NCI-H2196 treated with DMSO at 0.1 percent for 48 hours (cell line): ENCODE measurements at regions not wholly inside any gene's neighbourhood (a gene's known extent, or its start where the extent isn't known, plus 50 kb on each side); places are given as distances from the start of the nearest gene placed in this dataset.

ENCODE experiments used
- DNase-seq: peaks from one replicate; lab custom pipeline; 2025; ENCODE audit not compliant: unreplicated experiment; lab: John Stamatoyannopoulos, UW

DNA sequence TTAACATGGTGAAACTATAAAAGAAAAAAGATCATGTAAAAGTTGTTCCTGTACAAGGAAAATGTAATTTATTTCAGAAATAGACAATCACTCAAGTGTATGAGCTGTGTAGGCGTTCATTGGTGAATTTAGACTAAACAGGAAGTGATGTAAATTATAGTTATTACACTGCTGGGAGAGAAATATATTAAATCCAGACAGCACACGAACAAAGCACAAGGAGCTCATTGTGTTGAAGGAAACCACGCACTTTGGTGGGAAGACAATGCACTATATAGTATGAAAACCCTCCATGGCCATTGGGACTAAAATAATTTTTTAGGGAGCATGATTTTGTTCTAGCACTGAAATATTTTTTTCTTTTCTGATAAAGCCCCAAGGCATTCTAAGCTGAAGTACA lies 450.5 kb downstream of the KLF12 start:
- no peak for DNase-seq

DNA sequence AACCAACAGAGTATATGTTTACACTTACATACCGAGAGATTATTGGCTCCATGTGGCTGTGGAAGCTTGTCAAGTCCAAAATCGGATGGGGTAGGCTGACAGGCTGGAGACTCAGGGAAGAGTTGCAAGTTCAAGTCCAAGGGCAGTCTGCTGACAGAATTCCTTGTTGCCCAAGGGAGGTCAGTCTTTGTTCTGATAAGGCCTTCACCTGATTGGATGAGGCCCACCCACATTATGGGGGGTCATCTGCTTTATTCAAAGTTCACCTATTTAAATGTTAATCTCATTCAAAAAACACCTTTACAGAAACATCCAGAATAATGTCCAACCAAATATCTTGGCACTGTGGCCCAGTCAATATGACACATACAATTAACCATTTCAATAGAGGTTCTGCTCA lies 452.4 kb downstream of the KLF12 start:
- DNase-seq = no peak

DNA sequence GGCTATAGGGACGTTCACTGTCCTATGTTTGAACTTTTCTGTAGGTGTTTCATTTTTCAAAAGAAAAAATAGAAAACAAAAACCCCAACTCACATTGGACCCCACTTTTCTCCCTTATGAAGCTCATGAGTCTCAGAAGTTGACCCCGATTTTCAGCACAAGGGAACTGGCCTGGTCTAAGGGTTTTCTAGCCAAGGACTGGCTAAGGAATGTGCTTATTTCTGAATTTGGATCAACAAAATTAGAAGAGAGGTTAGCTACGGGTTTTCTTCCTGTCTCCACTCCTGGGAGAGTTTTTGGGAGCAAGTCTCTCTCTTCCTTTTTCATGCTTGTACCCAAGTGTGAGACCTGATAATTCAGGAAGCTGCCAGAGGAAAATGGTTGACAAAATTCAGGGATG lies 453.2 kb downstream of the KLF12 start:
- no peak for DNase-seq

DNA sequence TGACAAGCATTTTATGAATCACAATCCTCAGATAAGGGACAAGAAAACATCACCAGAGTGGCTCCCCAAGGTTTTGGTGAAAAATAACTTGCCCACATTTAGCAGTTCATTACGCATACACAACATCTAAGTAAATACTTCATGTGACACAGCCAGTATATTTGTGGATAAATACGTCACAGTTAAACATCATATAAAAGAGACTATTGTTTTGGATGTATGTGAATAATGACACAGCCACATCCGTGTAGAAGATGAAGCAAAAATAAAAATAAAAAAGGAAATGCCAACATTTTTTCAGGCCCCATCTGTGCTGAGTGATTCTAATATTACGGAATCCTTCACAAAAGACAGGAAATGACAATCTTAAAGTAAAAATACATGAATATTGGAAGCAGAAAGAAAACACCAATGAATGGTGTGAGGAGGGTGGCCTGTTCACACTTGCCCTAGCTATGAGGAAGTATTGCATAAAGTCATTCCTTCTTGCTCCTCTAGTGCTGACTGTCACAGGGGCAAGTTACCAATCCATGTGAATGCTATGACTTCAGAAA lies 457.1 kb downstream of the KLF12 start:
- no peak for DNase-seq

DNA sequence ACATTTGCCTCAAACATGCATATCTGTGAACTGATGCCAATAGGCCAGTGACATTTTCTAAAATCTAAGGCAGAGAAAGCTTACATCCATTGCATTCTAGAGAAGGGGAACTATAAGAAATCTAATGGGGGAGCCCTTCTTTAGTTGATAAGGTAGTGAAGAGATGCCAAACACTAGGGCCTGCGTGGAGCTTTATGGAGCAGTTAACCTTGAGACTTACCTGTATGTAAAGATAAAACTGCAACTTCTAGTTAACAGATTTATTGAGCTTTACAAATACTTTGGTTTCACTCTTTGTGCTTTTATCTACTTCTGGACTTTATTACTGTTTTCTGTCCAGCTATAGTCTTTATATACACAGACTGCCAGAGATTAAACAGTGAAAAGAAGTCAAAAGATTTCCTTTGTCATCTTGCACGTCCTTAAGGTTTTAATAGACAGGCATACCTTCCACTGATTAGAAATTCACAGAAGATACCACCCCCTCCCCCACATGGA lies 457.6 kb downstream of the KLF12 start:
- no peak for DNase-seq

DNA sequence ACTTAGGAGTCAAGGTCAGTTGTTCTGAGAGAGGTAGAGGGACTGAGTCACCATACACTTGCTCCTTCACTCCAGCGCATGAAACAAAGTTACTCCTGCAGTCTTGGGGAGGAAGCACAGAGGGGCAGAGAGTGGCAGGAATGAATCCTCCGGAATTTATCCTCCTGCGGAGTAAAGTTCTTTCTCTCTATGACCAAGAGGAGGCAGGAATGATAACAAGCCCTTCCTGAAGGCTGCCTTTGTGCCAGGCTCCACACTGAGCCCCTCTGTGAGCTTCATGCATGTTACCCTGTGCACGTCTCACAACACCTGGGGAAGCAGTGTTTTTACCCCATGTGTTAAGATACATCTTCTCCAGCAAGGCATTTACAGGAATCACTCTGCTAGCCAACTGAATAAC lies 458.4 kb downstream of the KLF12 start:
- DNase-seq = no peak

DNA sequence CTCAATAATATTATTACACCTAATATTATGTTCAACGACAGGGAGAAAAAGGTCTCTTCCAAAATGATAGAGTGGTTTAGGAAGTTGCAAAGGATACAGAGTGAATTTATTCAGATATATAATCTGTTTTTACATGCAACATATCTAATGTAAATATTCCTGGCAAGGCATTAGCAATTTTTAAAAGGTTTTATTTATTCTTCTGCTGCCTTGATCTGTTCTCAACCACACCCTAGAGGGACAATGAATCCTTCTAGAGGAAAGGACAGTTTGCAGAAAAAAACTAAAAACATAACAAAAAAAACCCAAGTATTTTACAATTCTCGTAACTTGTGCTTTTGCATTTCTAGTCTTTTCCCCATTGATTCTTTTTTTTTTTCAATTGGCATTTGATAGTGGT lies 459.6 kb downstream of the KLF12 start:
- no peak for DNase-seq

DNA sequence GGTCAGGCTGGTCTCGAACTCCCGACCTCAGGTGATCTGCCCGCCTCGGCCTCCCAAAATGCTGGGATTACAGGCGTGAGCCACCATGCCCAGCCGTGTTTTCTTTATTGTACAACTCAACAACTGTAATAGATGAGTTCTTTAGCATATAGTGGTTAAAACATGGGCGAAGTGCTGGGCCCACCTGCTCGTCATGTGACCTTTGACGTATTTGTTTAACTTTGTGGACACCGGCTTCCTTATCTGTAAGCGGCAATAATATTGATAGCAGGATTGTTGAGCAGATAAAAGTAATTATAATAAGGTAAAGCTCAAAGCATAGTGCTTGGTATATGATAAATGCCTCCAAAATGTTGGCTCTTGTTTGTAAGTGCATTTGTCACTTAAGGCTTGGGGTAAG lies 460.3 kb downstream of the KLF12 start:
- DNase-seq = no peak

DNA sequence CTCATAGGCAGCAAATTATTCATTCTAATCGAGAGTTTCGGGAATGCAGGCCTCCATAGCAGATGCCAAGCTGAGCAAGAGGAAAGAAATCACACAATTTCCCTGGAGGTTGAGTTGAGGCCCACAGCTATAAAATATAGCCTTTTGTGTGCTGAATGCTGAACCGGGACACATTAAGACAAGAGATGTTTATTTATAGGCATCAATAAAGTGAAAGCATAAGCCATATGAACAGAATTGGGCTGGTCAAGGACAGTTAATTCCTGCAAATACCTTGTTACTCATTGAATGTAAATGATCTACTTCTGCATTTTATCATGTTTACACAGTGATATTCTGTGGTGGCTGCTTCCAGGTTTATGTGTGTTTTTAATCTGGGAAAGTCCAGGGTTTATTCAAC lies 461.7 kb downstream of the KLF12 start:
- DNase-seq = no peak

DNA sequence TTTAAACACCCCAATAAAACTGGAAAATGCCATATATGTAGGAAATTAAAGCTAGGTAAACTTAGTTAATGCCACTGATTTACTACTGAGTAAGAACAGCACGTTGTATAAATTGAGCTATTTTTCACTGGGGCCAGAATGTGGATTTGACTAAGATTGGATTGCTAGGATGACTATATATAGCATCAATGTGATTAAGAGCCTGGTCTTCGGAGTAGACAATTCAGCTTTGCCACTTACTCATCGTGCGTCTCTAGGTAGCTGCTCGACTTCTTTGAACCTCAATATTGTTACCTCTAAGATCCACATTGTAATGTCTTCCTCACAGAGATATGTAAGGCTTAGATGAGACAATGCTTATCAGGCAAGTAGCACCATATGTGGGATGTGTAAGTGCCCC lies 462.5 kb downstream of the KLF12 start:
- no peak for DNase-seq

DNA sequence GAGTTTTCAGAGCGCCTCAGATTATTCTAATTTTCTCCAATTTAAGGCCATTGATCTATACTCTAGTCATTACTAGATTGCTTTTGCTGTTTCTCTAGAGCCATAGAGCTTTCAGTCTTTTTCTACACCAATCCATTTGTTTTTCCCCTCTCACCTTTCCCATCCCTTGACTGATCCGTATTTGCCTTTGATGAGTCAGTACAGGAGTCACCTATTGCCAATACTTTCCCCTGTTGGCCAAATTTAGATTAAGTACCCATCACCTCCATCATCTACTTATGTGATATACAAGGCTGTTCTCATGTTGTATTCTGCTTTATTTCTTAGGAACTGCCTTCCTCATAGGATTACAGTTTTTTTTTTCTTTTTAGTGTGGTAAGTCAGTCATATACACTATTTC lies 463.2 kb downstream of the KLF12 start:
- DNase-seq = no peak

DNA sequence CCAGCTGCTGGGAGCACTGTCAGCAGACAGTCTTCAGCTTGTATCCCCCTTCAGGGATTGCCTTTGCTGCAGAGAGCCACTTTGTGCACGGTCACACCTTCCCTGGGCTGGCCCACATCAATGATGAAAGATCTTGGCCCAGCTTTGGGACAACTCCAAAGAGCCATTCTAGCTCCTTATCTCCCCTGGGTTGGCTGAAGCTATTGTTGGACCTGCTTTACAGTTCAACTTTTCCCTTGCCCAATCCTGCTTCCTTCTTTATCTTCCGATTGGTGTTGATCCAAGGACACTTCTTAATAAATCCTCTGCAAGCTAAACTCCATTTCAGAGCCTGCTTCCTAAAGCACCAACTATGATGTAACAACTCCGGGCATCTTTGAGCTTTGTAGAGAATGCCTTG lies 466.4 kb downstream of the KLF12 start:
- DNase-seq = no peak

DNA sequence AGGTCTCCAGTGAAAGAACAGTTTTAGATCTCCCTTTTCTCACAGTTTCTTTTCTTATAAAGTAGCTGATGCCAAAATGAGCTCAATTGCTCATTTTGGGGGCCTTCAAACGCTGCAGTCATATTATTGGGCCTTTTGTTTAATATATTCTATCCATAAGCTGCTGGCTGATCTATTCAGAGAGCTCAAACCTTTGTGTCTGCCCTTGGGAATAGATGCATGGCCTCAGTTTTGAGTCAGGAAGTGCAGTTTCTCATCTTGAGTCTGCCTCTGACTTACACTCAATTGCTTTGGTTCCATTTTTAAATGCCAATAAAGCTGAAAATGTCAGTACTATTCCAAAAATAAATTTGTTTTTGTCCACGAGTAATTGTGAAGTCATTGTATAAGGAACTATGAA lies 468.9 kb downstream of the KLF12 start:
- DNase-seq = no peak

DNA sequence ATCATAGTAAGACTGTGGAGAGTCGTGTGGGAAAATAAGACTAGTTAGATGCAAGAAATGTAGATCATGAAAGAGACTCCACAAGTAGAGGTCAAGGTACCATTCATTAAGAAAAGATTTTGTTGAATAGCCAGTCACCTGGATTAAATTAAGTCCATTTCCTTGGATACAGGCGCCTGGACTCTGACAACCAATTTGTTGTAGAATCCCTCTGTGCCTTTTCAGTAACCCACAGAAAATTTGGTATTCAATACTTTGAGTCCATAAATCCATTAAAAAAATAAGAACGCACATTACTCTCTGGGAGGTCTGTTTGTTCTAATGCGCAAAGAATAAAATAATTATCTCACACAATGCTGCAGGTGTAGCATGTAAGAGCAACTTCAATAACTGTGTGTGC lies 469.4 kb downstream of the KLF12 start:
- DNase-seq = no peak

DNA sequence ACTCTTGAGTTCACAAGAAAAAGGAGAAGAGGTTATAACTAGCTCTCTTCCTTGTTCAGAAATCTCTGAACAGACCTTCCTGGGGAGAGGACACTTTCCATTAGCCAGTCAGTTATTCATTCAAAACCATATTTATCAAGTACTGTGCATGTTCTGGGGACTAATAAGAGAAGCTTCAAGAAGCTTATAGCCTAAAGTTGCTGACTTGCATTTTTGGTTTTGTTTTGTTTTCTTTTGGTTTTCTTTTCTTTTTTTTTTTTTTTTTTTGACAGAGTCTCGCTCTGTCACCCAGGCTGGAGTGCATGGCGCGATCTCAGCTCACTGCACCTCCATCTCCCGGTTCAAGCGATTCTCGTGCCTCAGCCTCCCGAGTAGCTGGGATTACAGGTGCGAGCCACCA lies 471.4 kb downstream of the KLF12 start:
- no peak for DNase-seq

DNA sequence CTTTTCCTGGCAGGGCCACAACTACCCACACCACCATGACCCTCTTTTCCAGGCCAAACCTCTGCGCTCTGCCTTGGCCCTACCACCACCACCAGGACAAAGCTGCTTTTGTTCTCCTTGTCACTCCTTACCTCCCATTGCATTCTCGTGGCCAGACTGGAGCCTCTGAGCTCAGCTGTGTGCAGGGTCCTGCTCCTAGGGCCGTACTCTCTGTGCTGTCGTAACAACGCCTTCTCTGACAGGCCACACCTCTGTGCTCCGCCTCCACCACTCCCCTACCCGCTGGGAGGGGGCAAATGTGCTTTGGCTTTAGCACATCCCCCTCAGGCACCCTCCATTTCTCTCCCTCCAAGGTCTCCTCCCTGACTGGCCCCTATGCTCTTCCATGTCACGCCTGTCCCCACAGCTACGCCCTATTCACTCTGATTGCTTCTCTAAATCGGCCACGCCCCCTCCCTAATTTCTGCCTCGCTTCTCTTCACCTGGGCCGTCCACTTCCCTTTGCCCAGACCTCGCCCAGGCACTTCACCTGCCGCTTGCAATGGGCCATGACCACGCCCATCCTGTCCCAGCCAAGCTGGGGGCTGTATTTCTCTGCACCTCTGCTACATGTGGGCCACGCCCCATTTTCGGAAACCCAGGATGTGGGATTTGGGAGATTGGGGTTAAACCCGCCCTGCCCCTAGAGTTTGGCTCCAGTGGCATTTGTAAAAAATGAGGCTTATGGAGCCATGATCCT lies 472.3 kb downstream of the KLF12 start:
- no peak for DNase-seq

DNA sequence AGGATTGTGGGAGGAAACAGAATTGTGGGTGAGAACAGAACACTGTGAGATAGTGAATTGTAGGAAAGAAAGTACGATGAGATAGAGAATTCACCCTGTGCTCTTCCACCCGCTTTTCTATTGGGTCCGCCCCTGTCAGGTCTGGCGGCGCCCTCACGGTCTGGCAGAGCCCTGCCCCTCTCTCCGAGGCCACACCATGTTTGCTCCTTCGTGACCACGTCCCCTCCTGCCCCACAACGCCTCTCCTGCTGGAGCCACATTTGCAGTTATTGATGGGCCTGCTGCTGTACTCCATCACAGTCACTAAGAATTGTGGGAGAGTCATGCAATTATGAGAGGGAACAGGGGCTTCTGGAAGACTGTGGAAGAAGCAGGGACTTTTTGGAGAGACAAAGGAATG lies 473.1 kb downstream of the KLF12 start:
- no peak for DNase-seq

DNA sequence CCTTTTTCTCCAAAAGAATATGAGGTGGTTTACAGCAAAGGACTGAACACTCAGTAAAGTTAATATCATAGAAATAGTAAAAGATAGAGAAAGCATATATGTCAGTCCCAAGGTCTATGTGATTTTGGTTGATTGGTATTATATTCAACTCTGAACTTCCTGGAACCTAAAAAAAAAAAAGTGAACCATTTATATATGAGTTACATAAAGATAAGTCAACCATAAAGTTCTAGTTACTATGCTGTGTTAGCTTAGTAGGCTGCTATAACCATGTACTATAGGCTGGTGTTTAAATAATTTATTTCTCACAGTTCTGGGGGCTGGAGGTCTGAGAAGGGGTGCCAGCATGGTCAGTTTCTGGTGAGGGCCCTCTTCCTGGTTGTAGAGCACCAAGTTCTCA lies 475.6 kb downstream of the KLF12 start:
- DNase-seq = no peak

DNA sequence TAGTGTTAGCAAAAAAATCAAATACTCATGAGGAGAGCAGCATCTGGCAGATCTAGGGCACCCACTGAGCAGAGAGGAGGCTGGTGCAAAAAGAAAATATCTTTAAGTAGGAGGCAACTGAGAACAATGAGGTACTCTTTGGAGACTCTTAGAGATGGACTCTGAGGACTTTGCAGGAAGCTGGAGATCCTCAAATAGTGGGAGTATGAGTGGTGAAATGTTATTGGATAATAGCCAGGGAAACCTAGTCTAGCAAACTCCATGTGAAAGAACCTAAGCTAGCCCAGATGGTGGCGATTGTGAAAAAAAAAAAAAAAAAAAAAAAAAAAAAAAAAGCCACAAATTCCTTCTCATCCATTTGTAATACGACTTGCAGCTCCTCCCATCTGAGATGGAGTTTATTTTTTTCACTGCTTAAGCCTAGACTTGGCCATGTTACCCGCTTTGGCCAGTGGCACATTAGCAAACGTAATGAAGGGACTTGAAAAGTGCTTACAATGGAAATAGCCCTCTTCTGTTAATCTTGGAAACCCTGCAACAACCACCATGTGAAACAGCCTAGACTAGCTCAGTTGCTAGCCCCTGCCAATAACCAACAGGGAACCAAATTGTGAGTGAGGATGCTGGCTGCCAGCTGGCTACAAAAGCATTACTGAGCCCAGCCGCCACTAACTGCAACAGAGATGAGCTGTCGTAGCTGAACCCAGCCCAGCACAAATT lies 476.2 kb downstream of the KLF12 start:
- DNase-seq = no peak

DNA sequence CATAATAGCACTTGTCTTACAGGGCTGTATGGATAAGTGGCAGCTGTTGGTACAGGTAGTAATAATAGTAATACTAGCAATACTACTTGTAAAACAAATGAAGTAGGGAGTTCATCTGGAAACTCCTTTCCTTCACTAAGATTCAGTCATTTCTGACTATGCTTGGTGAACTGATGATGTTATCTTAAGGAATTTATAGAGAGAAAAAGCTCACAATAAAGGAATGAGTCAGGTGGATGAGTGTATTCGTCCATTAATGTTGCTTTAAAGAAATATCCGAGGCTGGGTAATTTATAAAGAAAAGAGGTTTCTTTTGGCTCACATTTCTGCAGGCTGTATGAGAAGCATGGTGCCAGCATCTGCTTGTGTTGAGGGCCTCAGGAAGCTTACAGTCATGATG lies 477.3 kb downstream of the KLF12 start:
- DNase-seq = no peak

DNA sequence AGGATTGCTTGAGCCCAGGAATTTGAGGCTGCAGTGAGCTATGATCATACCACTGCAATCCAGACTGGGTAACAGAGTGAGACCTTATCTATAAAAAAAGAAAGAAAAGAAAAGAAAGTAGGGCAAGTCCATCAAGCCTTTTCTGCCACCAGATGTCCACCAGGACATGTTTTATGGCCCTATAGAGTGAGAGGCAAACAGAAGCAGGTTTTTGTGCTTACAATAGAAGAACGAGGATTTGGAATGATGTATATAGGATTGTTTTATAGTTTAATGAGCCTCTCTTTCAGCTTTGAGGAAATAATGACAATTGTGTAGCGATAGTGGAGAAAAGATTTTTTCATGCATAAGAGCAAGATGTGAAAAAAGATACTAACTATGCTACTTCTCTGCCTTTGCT lies 480.5 kb downstream of the KLF12 start:
- DNase-seq = no peak

DNA sequence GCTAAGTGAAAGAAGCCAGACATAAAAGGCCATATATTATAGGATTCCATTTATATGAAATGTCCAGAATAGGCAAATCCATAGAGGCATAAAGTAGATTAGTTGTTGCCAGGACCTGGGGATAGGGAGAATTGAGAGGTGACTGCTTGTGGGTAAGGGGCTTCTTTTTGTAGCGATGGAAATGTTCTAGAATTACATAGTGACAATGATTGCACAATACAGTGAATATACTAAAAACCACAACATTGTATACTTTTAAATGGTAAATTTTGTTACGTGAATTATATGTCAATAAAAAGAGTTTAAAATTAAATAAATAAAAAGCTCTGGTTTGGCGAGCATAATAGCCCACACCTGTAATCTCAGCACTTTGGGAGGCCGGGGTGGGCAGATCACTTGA lies 486.8 kb downstream of the KLF12 start:
- DNase-seq = no peak
